HepG2 (cell line): ENCODE measurements at regions not wholly inside any gene's neighbourhood (a gene's known extent, or its start where the extent isn't known, plus 50 kb on each side); places are given as distances from the start of the nearest gene placed in this dataset.

Source experiments
- CBFB ChIP-seq: sonication (generic); formaldehyde crosslinking; IDR thresholded peaks from 2 replicates; pipeline ENCODE4 v1.4.0; 2020; ENCODE audit warnings: missing genetic modification reagents
- ELF1 ChIP-seq: sonication (generic); formaldehyde crosslinking; IDR thresholded peaks from 2 replicates; pipeline ENCODE4 v1.4.0; 2020; ENCODE audit warnings: missing genetic modification reagents
- EP300 ChIP-seq, 3 experiments: sonication (generic) in 1 of 3; formaldehyde crosslinking in 1 of 3; IDR thresholded peaks; 2 replicates each; pipeline versions ENCODE4 v1.5.1 to v1.6.1; 2011 to 2020; ENCODE audit warnings: low read depth in 2 of 3, low read length in 2 of 3, borderline replicate concordance in 1 of 3, improper control_type of control experiment in 1 of 3, mild to moderate bottlenecking in 1 of 3, missing genetic modification reagents in 1 of 3, moderate library complexity in 1 of 3
- KMT2B ChIP-seq: IDR thresholded peaks from 2 replicates; pipeline ENCODE4 v1.6.1; 2016; ENCODE audit warnings: missing genetic modification reagents, missing compliant biosample characterization
- MEIS1 ChIP-seq: sonication (generic); formaldehyde crosslinking; IDR thresholded peaks from 2 replicates; pipeline ENCODE4 v1.9.0; 2021; ENCODE audit warnings: mild to moderate bottlenecking, missing genetic modification reagents, moderate library complexity, borderline replicate concordance
- RARA ChIP-seq: IDR thresholded peaks from 2 replicates; pipeline ENCODE4 v1.6.1; 2016; ENCODE audit warnings: missing genetic modification reagents, missing compliant biosample characterization
- SRF ChIP-seq: IDR thresholded peaks from 2 replicates; pipeline ENCODE4 v1.6.1; 2011; ENCODE audit warnings: mild to moderate bottlenecking, low read depth, low read length, moderate library complexity
- ZNF709 ChIP-seq: sonication (generic); formaldehyde crosslinking; IDR thresholded peaks from 2 replicates; pipeline ENCODE4 v1.5.0; 2020; ENCODE audit warnings: mild to moderate bottlenecking, missing genetic modification reagents
- ZNF776 ChIP-seq: sonication (generic); formaldehyde crosslinking; IDR thresholded peaks from 2 replicates; pipeline ENCODE4 v1.4.0; 2020; ENCODE audit warnings: mild to moderate bottlenecking, missing genetic modification reagents
- TF ChIP-seq, protein P1 (sequence below), 2 experiments: IDR thresholded peaks; 2 replicates each; pipeline ENCODE4 v1.6.1; 2011 to 2012; ENCODE audit warnings: low read length in 2 of 2, borderline replicate concordance in 1 of 2, low read depth in 1 of 2, mild to moderate bottlenecking in 1 of 2, moderate library complexity in 1 of 2
- TF ChIP-seq, protein P2 (sequence below), 2 experiments: sonication (generic) in 1 of 2; formaldehyde crosslinking in 1 of 2; IDR thresholded peaks; 2 replicates each; pipeline versions ENCODE4 v1.5.1 to v1.6.1; 2011 to 2020; ENCODE audit warnings: borderline replicate concordance in 1 of 2, low read depth in 1 of 2, low read length in 1 of 2, mild to moderate bottlenecking in 1 of 2, missing genetic modification reagents in 1 of 2, moderate library complexity in 1 of 2
- TF ChIP-seq, protein P3 (sequence below): sonication (generic); formaldehyde crosslinking; IDR thresholded peaks from 2 replicates; pipeline ENCODE4 v1.5.0; 2020; ENCODE audit warnings: mild to moderate bottlenecking, missing genetic modification reagents, moderate library complexity

DNA sequence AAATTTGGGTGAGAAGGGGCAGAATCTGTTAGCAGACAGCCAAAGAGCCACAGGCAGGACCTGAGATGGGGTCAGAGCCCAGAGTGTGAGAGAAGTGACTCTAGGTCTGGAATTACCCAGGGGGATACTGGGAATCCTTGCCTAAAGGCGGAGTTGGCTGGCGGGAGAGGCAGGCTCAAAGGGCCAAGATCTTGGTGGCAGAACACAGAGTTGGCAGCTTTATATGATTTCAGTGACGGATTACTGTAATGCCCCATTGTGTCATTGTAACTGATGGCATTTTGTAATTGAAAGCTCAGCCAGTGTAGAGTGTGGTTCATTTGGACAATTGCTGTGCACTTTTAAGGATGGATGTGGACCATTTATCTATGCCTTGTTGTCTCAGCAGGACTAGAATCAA, 77.3 kb downstream of the SMIM20 start:
- TF ChIP-seq KMT2B = no peak
- TF ChIP-seq, protein P1, sequence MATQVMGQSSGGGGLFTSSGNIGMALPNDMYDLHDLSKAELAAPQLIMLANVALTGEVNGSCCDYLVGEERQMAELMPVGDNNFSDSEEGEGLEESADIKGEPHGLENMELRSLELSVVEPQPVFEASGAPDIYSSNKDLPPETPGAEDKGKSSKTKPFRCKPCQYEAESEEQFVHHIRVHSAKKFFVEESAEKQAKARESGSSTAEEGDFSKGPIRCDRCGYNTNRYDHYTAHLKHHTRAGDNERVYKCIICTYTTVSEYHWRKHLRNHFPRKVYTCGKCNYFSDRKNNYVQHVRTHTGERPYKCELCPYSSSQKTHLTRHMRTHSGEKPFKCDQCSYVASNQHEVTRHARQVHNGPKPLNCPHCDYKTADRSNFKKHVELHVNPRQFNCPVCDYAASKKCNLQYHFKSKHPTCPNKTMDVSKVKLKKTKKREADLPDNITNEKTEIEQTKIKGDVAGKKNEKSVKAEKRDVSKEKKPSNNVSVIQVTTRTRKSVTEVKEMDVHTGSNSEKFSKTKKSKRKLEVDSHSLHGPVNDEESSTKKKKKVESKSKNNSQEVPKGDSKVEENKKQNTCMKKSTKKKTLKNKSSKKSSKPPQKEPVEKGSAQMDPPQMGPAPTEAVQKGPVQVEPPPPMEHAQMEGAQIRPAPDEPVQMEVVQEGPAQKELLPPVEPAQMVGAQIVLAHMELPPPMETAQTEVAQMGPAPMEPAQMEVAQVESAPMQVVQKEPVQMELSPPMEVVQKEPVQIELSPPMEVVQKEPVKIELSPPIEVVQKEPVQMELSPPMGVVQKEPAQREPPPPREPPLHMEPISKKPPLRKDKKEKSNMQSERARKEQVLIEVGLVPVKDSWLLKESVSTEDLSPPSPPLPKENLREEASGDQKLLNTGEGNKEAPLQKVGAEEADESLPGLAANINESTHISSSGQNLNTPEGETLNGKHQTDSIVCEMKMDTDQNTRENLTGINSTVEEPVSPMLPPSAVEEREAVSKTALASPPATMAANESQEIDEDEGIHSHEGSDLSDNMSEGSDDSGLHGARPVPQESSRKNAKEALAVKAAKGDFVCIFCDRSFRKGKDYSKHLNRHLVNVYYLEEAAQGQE (IDR thresholded peaks at IDR 0.05; ENCODE audit: borderline replicate concordance in 1 of 2, low read depth in 1 of 2, low read length in 2 of 2) = no peak
- TF ChIP-seq, protein P2, sequence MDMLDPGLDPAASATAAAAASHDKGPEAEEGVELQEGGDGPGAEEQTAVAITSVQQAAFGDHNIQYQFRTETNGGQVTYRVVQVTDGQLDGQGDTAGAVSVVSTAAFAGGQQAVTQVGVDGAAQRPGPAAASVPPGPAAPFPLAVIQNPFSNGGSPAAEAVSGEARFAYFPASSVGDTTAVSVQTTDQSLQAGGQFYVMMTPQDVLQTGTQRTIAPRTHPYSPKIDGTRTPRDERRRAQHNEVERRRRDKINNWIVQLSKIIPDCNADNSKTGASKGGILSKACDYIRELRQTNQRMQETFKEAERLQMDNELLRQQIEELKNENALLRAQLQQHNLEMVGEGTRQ (IDR thresholded peaks at IDR 0.05; ENCODE audit: low read depth, low read length) = no peak
- TF ChIP-seq, protein P2 (CRISPR knock-in tag; IDR thresholded peaks at IDR 0.05; ENCODE audit: borderline replicate concordance) = no peak
- TF ChIP-seq, protein P3, sequence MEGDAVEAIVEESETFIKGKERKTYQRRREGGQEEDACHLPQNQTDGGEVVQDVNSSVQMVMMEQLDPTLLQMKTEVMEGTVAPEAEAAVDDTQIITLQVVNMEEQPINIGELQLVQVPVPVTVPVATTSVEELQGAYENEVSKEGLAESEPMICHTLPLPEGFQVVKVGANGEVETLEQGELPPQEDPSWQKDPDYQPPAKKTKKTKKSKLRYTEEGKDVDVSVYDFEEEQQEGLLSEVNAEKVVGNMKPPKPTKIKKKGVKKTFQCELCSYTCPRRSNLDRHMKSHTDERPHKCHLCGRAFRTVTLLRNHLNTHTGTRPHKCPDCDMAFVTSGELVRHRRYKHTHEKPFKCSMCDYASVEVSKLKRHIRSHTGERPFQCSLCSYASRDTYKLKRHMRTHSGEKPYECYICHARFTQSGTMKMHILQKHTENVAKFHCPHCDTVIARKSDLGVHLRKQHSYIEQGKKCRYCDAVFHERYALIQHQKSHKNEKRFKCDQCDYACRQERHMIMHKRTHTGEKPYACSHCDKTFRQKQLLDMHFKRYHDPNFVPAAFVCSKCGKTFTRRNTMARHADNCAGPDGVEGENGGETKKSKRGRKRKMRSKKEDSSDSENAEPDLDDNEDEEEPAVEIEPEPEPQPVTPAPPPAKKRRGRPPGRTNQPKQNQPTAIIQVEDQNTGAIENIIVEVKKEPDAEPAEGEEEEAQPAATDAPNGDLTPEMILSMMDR (CRISPR knock-in tag) = no peak
- TF ChIP-seq ZNF709 = no peak
- no peak for TF ChIP-seq CBFB
- TF ChIP-seq ZNF776 (CRISPR knock-in tag) = no peak
- no peak for TF ChIP-seq RARA
- no peak for TF ChIP-seq MEIS1 (CRISPR knock-in tag)
- no peak for TF ChIP-seq EP300 (IDR thresholded peaks at IDR 0.05; ENCODE audit: low read depth in 2 of 2, low read length in 2 of 2)
- TF ChIP-seq EP300 (CRISPR knock-in tag; IDR thresholded peaks at IDR 0.05; ENCODE audit: borderline replicate concordance) = no peak
- no peak for TF ChIP-seq ELF1 (CRISPR knock-in tag)
- no peak for TF ChIP-seq SRF
